HFF-Myc (cell line): ENCODE measurements at regions not wholly inside any gene's neighbourhood (a gene's known extent, or its start where the extent isn't known, plus 50 kb on each side); places are given as distances from the start of the nearest gene placed in this dataset.

Source experiments
- DNase-seq: peaks from one replicate; pipeline ENCODE4 v3.0.0-alpha.2; 2011; ENCODE audit warnings: low read depth; ENCODE audit errors: extremely low read depth
- H3K4me3 ChIP-seq: replicated peaks from 2 replicates; pipeline ENCODE4 v1.5.1; 2011; ENCODE audit warnings: low read depth, mild to moderate bottlenecking, control low read depth, low read length
- CTCF ChIP-seq: IDR thresholded peaks from 2 replicates; pipeline ENCODE4 v1.5.1; 2012; ENCODE audit warnings: mild to moderate bottlenecking, low read depth, low read length, control low read depth; ENCODE audit errors: missing control alignments

- no peak for TF ChIP-seq CTCF
- no peak overlapping the region for H3K4me3 ChIP-seq
- DNase-seq, result no peak
Observed at GRCh38 chr5:120872297-120872696, 408.2 kb downstream of the PRR16 start.

GRCh38 chr5:120873083-120873482 lies 409.0 kb downstream of the PRR16 start:
- no peak overlapping the region for H3K4me3 ChIP-seq
- DNase-seq, result no peak
- no peak for TF ChIP-seq CTCF

- TF ChIP-seq CTCF, result no peak
- no peak for DNase-seq
- no peak overlapping the region for H3K4me3 ChIP-seq
Observed at GRCh38 chr5:120874081-120874862, 410.2 kb downstream of the PRR16 start.

- TF ChIP-seq CTCF, result no peak
- DNase-seq, result no peak
- H3K4me3 ChIP-seq, result no peak overlapping the region
Observed at GRCh38 chr5:120882038-120882775, 418.1 kb downstream of the PRR16 start.

GRCh38 chr5:120886351-120886860 lies 422.3 kb downstream of the PRR16 start:
- no peak for TF ChIP-seq CTCF
- DNase-seq, result no peak
- no peak overlapping the region for H3K4me3 ChIP-seq

GRCh38 chr5:120895660-120896059 lies 431.6 kb downstream of the PRR16 start:
- no peak overlapping the region for H3K4me3 ChIP-seq
- no peak for TF ChIP-seq CTCF
- no peak for DNase-seq
